HCT116 (cell line): ENCODE measurements at regions not wholly inside any gene's neighbourhood (a gene's known extent, or its start where the extent isn't known, plus 50 kb on each side); places are given as distances from the start of the nearest gene placed in this dataset.

ENCODE experiments used
- CEBPB ChIP-seq: IDR thresholded peaks from 2 replicates; pipeline ENCODE4 v1.6.1; 2012; ENCODE audit warnings: low read depth
- EGR1 ChIP-seq: IDR thresholded peaks from 2 replicates; pipeline ENCODE4 v1.6.1; 2012; ENCODE audit warnings: low read depth
- EZH2 ChIP-seq: fragments of 200-600 bp; sonication (generic); IDR thresholded peaks from 2 replicates; pipeline ENCODE4 v1.6.1; 2017; ENCODE audit warnings: antibody characterized with exemption, mixed run types
- EZH2phosphoT487 ChIP-seq: fragments of 200-600 bp; IDR thresholded peaks from 2 replicates; pipeline ENCODE4 v1.6.1; 2018; ENCODE audit warnings: antibody characterized with exemption, borderline replicate concordance
- POLR2A ChIP-seq: IDR thresholded peaks from 2 replicates; pipeline ENCODE4 v1.7.0; 2011; ENCODE audit warnings: borderline replicate concordance; ENCODE audit not compliant: insufficient read depth, insufficient read length; ENCODE audit errors: extremely low read depth
- POLR2AphosphoS5 ChIP-seq: IDR thresholded peaks from 2 replicates; pipeline ENCODE4 v1.6.1; 2011; ENCODE audit warnings: mild to moderate bottlenecking, low read depth, low read length, moderate library complexity
- RAD21 ChIP-seq: IDR thresholded peaks from 2 replicates; pipeline ENCODE4 v1.6.1; 2012; ENCODE audit warnings: low read depth, mild to moderate bottlenecking
- ZNF274 ChIP-seq: fragments of 200-500 bp; sonication (Bioruptor generic); IDR thresholded peaks from 2 replicates; pipeline ENCODE4 v1.6.1; 2014; ENCODE audit warnings: mild to moderate bottlenecking, low read depth, low read length, inconsistent platforms
- TF ChIP-seq, protein P1 (sequence below), 3 experiments: fragments of 200-600 bp in 1 of 3; sonication (generic) in 1 of 3; IDR thresholded peaks in 2 of 3; conservative IDR thresholded peaks in 1 of 3; 2 replicates each; pipeline ENCODE4 v1.5.1; 2012 to 2017; ENCODE audit warnings: low read depth in 2 of 3, low read length in 2 of 3, antibody characterized with exemption in 1 of 3, borderline replicate concordance in 1 of 3, control low read depth in 1 of 3, mild to moderate bottlenecking in 1 of 3, mixed read lengths in 1 of 3, mixed run types in 1 of 3, moderate library complexity in 1 of 3; ENCODE audit not compliant: insufficient read depth in 1 of 3
- TF ChIP-seq, protein P2 (sequence below): IDR thresholded peaks from 2 replicates; pipeline ENCODE4 v1.6.1; 2012; ENCODE audit warnings: low read depth
- TF ChIP-seq, protein P3 (sequence below): IDR thresholded peaks from 2 replicates; pipeline ENCODE4 v1.6.1; 2011; ENCODE audit warnings: mild to moderate bottlenecking, low read length, moderate library complexity; ENCODE audit not compliant: insufficient replicate concordance; ENCODE audit errors: extremely low read depth

DNA sequence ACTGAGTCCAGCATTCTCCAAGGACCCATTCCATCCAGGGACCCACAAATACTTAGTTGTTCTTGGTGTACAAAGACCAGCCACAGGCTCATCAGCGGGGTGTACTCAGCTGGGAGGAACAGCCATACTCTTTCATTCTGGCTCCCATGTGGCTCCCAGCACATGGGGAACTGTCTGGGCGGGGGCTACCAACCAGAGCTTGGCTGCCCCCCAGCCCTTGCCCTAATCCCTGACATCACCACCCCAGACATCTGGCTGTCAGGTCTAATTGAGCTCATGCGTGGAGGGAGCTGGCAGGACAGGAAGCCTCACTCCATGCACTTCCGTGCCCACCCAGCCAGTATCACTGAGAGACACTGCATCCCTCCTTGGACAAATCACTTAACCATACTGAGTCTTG lies 283.6 kb downstream of the DYSF start:
- TF ChIP-seq, protein P1, sequence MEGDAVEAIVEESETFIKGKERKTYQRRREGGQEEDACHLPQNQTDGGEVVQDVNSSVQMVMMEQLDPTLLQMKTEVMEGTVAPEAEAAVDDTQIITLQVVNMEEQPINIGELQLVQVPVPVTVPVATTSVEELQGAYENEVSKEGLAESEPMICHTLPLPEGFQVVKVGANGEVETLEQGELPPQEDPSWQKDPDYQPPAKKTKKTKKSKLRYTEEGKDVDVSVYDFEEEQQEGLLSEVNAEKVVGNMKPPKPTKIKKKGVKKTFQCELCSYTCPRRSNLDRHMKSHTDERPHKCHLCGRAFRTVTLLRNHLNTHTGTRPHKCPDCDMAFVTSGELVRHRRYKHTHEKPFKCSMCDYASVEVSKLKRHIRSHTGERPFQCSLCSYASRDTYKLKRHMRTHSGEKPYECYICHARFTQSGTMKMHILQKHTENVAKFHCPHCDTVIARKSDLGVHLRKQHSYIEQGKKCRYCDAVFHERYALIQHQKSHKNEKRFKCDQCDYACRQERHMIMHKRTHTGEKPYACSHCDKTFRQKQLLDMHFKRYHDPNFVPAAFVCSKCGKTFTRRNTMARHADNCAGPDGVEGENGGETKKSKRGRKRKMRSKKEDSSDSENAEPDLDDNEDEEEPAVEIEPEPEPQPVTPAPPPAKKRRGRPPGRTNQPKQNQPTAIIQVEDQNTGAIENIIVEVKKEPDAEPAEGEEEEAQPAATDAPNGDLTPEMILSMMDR (IDR thresholded peaks at IDR 0.05 in 2 of 3, conservative IDR thresholded peaks at IDR 0.05 in 1 of 3; ENCODE audit: borderline replicate concordance in 1 of 3, insufficient read depth in 1 of 3, low read depth in 2 of 3, low read length in 2 of 3) = no peak
- TF ChIP-seq, protein P2, sequence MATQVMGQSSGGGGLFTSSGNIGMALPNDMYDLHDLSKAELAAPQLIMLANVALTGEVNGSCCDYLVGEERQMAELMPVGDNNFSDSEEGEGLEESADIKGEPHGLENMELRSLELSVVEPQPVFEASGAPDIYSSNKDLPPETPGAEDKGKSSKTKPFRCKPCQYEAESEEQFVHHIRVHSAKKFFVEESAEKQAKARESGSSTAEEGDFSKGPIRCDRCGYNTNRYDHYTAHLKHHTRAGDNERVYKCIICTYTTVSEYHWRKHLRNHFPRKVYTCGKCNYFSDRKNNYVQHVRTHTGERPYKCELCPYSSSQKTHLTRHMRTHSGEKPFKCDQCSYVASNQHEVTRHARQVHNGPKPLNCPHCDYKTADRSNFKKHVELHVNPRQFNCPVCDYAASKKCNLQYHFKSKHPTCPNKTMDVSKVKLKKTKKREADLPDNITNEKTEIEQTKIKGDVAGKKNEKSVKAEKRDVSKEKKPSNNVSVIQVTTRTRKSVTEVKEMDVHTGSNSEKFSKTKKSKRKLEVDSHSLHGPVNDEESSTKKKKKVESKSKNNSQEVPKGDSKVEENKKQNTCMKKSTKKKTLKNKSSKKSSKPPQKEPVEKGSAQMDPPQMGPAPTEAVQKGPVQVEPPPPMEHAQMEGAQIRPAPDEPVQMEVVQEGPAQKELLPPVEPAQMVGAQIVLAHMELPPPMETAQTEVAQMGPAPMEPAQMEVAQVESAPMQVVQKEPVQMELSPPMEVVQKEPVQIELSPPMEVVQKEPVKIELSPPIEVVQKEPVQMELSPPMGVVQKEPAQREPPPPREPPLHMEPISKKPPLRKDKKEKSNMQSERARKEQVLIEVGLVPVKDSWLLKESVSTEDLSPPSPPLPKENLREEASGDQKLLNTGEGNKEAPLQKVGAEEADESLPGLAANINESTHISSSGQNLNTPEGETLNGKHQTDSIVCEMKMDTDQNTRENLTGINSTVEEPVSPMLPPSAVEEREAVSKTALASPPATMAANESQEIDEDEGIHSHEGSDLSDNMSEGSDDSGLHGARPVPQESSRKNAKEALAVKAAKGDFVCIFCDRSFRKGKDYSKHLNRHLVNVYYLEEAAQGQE = no peak
- no peak for TF ChIP-seq EGR1
- no peak for TF ChIP-seq CEBPB
- no peak for TF ChIP-seq EZH2phosphoT487
- TF ChIP-seq EZH2 = no peak
- TF ChIP-seq, protein P3, sequence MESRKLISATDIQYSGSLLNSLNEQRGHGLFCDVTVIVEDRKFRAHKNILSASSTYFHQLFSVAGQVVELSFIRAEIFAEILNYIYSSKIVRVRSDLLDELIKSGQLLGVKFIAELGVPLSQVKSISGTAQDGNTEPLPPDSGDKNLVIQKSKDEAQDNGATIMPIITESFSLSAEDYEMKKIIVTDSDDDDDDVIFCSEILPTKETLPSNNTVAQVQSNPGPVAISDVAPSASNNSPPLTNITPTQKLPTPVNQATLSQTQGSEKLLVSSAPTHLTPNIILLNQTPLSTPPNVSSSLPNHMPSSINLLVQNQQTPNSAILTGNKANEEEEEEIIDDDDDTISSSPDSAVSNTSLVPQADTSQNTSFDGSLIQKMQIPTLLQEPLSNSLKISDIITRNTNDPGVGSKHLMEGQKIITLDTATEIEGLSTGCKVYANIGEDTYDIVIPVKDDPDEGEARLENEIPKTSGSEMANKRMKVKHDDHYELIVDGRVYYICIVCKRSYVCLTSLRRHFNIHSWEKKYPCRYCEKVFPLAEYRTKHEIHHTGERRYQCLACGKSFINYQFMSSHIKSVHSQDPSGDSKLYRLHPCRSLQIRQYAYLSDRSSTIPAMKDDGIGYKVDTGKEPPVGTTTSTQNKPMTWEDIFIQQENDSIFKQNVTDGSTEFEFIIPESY = no peak
- no peak for TF ChIP-seq RAD21
- no peak for TF ChIP-seq POLR2A
- TF ChIP-seq POLR2AphosphoS5 = no peak
- no peak for TF ChIP-seq ZNF274
